Caco-2 (cell line): ENCODE measurements at regions not wholly inside any gene's neighbourhood (a gene's known extent, or its start where the extent isn't known, plus 50 kb on each side); places are given as distances from the start of the nearest gene placed in this dataset.

ENCODE experiments used
- BruUV-seq: library from RNA; stranded (reverse); fragments of 400-500 nt; replicated peaks from 2 replicates; lab custom pipeline; 2021; lab: Mats Ljungman, UMichigan
- CTCF ChIA-PET: fragments of 300-600 bp; sonication (Branson Sonifier 250); formaldehyde crosslinking; loops from one replicate; lab custom pipeline; 2022; ENCODE audit warnings: antibody characterized with exemption; lab: Charles Lee
- POLR2A ChIA-PET: fragments of 300-600 bp; sonication (Branson Sonifier 250); formaldehyde crosslinking; loops from one replicate; lab custom pipeline; 2022; ENCODE audit warnings: antibody characterized with exemption; lab: Charles Lee
- DNase-seq, 2 experiments: peaks; one replicate each; pipeline versions ENCODE4 v3.0.0 to v3.0.0-alpha.2; 2020 to 2022
- H3K27me3 ChIP-seq: replicated peaks from 2 replicates; pipeline ENCODE4 v1.6.0; 2011; ENCODE audit warnings: low read length; ENCODE audit not compliant: control insufficient read depth, insufficient read depth
- H3K36me3 ChIP-seq: 2 replicates; pipeline ENCODE4 v1.5.1; 2011; ENCODE audit warnings: low read length; ENCODE audit not compliant: control insufficient read depth, insufficient read depth
- H3K4me1 ChIP-seq: fragments of 250-450 bp; sonication (Bioruptor Pico); 2 replicates; pipeline ENCODE4 v1.5.1; 2020; ENCODE audit warnings: mild to moderate bottlenecking
- H3K4me3 ChIP-seq: 2 replicates; pipeline ENCODE4 v1.5.1; 2011; ENCODE audit warnings: low read depth, mild to moderate bottlenecking, control low read depth, low read length
- H3K9me3 ChIP-seq: fragments of 250-450 bp; sonication (Bioruptor Pico); 2 replicates; pipeline ENCODE4 v1.5.1; 2020; ENCODE audit warnings: mild to moderate bottlenecking, moderate library complexity
- H3K27ac Mint-ChIP-seq: one replicate; pipeline ENCODE4 v1.8.0; 2022; ENCODE audit warnings: mixed read lengths; ENCODE audit not compliant: unreplicated experiment
- H3K27me3 Mint-ChIP-seq: one replicate; pipeline ENCODE4 v1.8.0; 2022; ENCODE audit warnings: mixed read lengths; ENCODE audit not compliant: insufficient read depth, unreplicated experiment
- H3K36me3 Mint-ChIP-seq: one replicate; pipeline ENCODE4 v1.8.0; 2022; ENCODE audit warnings: mild to moderate bottlenecking, mixed read lengths; ENCODE audit not compliant: insufficient read depth, unreplicated experiment
- H3K4me1 Mint-ChIP-seq: one replicate; pipeline ENCODE4 v1.8.0; 2022; ENCODE audit warnings: low read depth, mixed read lengths; ENCODE audit not compliant: unreplicated experiment
- H3K4me3 Mint-ChIP-seq: one replicate; pipeline ENCODE4 v1.8.0; 2022; ENCODE audit warnings: mild to moderate bottlenecking, moderate library complexity, mixed read lengths; ENCODE audit not compliant: unreplicated experiment
- H3K9me3 Mint-ChIP-seq: one replicate; pipeline ENCODE4 v1.8.0; 2022; ENCODE audit warnings: mixed read lengths; ENCODE audit not compliant: unreplicated experiment
- intact Hi-C: fragments of 100-400 bp; cut with micrococcal nuclease; formaldehyde crosslinking; loops from one replicate; pipeline ENCODE4 v1.10.0; 2022; ENCODE audit not compliant: unreplicated experiment
- TF ChIP-seq, protein P1 (sequence below), 2 experiments: fragments of 200-600 bp in 1 of 2; IDR thresholded peaks; 1 replicate in 1 of 2; 2 replicates in 1 of 2; pipeline versions ENCODE4 v1.5.1 to v1.8.0; 2011 to 2022; ENCODE audit warnings: antibody characterized with exemption in 1 of 2, control low read depth in 1 of 2, inconsistent platforms in 1 of 2, low read depth in 1 of 2, low read length in 1 of 2, mild to moderate bottlenecking in 1 of 2, moderate library complexity in 1 of 2; ENCODE audit not compliant: insufficient read depth in 1 of 2, severe bottlenecking in 1 of 2, unreplicated experiment in 1 of 2

DNA sequence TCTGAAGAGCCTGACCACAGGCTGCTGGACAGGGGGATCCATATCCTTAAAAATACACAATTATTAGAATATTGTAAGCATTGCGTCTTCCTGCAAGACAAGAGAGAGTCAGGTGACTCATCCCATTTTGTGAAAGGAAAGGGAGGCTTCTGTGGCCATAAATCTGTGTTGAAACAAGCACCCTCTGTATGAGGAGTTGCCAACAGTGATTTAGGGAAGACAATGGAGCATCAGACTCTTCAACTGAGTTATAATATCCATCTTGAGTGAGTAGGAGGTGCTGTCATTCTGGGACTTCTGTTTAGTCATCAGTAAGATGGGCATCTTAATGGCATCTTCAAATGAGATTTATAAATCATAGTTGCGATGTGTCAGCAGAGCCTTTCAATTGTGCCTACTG is 554.5 kb downstream of the AACS start:
- Mint-ChIP-seq H3K27ac (no peak overlapping the region), H3K9me3 (no peaks in the 10 kb centered on the region), H3K4me3 (no peak overlapping the region), H3K27me3 (no peaks in the 10 kb centered on the region), H3K4me1 (no peaks in the 10 kb centered on the region), H3K36me3 (no peaks in the 10 kb centered on the region)
- Histone ChIP-seq H3K27me3 (no peaks in the 10 kb centered on the region), H3K9me3 (no peaks in the 10 kb centered on the region), H3K4me1 (no peaks in the 10 kb centered on the region), H3K4me3 (no peak overlapping the region), H3K36me3 (no peaks in the 10 kb centered on the region)
- DNase-seq, result no peak
- TF ChIP-seq, protein P1, sequence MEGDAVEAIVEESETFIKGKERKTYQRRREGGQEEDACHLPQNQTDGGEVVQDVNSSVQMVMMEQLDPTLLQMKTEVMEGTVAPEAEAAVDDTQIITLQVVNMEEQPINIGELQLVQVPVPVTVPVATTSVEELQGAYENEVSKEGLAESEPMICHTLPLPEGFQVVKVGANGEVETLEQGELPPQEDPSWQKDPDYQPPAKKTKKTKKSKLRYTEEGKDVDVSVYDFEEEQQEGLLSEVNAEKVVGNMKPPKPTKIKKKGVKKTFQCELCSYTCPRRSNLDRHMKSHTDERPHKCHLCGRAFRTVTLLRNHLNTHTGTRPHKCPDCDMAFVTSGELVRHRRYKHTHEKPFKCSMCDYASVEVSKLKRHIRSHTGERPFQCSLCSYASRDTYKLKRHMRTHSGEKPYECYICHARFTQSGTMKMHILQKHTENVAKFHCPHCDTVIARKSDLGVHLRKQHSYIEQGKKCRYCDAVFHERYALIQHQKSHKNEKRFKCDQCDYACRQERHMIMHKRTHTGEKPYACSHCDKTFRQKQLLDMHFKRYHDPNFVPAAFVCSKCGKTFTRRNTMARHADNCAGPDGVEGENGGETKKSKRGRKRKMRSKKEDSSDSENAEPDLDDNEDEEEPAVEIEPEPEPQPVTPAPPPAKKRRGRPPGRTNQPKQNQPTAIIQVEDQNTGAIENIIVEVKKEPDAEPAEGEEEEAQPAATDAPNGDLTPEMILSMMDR (IDR thresholded peaks at IDR 0.05; ENCODE audit: insufficient read depth in 1 of 2, low read depth in 1 of 2, low read length in 1 of 2, severe bottlenecking in 1 of 2, unreplicated experiment in 1 of 2), result no peak
- no TSS peak for BruUV-seq
- intact Hi-C loops, result no loop called here
- POLR2A ChIA-PET, result no interaction called here
- CTCF ChIA-PET, result no interaction called here

DNA sequence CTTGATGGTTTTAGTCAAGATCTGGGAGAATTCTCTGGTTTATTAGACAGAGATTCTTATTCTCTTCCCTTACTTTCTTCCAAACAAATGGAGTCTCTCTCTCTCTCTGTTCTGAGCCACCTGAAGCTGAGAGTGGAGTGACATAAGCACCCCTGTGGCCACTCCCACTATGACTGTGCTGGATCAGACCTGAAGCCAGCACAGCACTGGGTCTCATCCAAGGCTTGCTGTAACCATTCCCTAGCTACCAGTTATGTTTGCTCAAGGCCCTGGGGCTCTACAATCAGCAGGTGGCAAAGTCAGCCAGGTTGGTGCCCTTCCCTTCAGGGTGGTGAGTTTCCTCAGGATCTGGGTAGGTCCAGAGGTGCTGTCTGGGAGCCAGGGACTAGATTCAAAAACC is 568.5 kb downstream of the AACS start:
- ChIA-PET POLR2A (no interaction called here), CTCF (no interaction called here)
- no TSS peak for BruUV-seq
- no peaks in the 10 kb centered on the region for H3K36me3 Mint-ChIP-seq
- no peaks in the 10 kb centered on the region for H3K4me1 ChIP-seq
- H3K36me3 ChIP-seq, result no peaks in the 10 kb centered on the region
- no peak overlapping the region for H3K27ac Mint-ChIP-seq
- TF ChIP-seq, protein P1 (IDR thresholded peaks at IDR 0.05; ENCODE audit: insufficient read depth in 1 of 2, low read depth in 1 of 2, low read length in 1 of 2, severe bottlenecking in 1 of 2, unreplicated experiment in 1 of 2), result no peak
- intact Hi-C loops, result no loop called here
- no peaks in the 10 kb centered on the region for H3K27me3 ChIP-seq
- no peaks in the 10 kb centered on the region for H3K4me1 Mint-ChIP-seq
- H3K4me3 ChIP-seq, result no peak overlapping the region
- no peak overlapping the region for H3K4me3 Mint-ChIP-seq
- H3K27me3 Mint-ChIP-seq, result peaks cover 12% of the 10 kb centered on the region
- no peak for DNase-seq
- H3K9me3 ChIP-seq, result no peaks in the 10 kb centered on the region
- no peaks in the 10 kb centered on the region for H3K9me3 Mint-ChIP-seq

DNA sequence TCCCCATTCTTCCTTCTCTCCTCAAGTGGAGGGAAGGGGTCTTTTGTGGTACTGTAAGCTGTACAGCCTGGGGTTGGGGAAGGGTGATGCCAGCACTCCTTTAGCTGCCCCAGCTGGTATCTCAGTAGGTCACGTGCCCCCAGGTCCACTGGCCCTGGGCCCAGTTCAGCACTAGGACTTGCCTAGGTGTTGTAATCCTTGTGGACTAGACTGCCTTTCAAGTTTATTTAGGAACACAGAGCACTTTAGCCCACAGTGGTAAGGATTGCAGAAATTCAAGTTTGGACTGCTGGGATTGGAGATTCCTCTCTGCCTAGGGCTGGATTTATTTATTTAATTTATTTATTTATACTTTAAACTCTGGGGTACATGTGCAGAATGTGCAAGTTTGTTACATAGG is 569.6 kb downstream of the AACS start:
- POLR2A ChIA-PET, result no interaction called here
- no TSS peak for BruUV-seq
- CTCF ChIA-PET, result no interaction called here
- Mint-ChIP-seq H3K27ac (no peak overlapping the region), H3K4me3 (no peak overlapping the region), H3K4me1 (no peaks in the 10 kb centered on the region), H3K9me3 (no peaks in the 10 kb centered on the region), H3K36me3 (no peaks in the 10 kb centered on the region), H3K27me3 (peaks cover 20% of the 10 kb centered on the region)
- Histone ChIP-seq H3K9me3 (no peaks in the 10 kb centered on the region), H3K36me3 (no peaks in the 10 kb centered on the region), H3K27me3 (no peaks in the 10 kb centered on the region), H3K4me1 (no peaks in the 10 kb centered on the region), H3K4me3 (no peak overlapping the region)
- no peak for DNase-seq
- TF ChIP-seq, protein P1 (IDR thresholded peaks at IDR 0.05; ENCODE audit: insufficient read depth in 1 of 2, low read depth in 1 of 2, low read length in 1 of 2, severe bottlenecking in 1 of 2, unreplicated experiment in 1 of 2), result no peak
- intact Hi-C loops, result no loop called here
